ENCODE measurements at regions not wholly inside any gene's neighbourhood (a gene's known extent, or its start where the extent isn't known, plus 50 kb on each side); places are given as distances from the start of the nearest gene placed in this dataset.
"Not testable (repeated sequence)": the region's sequence is repeated elsewhere in the genome, so short reads cannot be mapped to it uniquely, and the experiment has no call there.

DNA sequence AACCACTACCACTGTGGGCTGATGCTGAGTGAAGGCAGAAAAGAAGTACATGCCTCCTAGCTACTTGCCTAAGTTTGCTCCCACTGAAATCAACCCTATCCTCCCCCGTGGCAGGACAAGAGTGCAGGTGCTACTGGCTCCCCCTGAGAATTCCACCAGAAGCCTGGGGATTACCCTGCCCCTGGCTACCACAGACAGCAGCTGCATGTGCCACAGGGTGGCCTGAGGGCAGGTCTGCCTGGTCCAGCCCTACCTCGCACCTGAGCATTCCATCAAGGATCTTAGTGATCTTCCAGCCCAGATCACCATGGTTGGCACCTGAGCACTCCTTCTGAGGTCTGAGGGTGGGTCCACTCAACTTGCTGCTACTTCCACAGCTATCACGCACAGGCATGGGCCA is 176.4 kb upstream of the SMIM30 start:
- no peak overlapping the region for H3K4me2 ChIP-seq
- TF ChIP-seq Cebpa-rat (IDR thresholded peaks at IDR 0.05): no peak
- H3K27ac ChIP-seq: no peak overlapping the region
- H3K36me3 ChIP-seq: no peaks in the 10 kb centered on the region
- no peak overlapping the region for H3K9ac ChIP-seq
- no peak overlapping the region for H3K4me3 ChIP-seq
- no peaks in the 10 kb centered on the region for H3K4me1 ChIP-seq
- H3K27me3 ChIP-seq: no peaks in the 10 kb centered on the region
- no peaks in the 10 kb centered on the region for H3K9me3 ChIP-seq (replicated peaks in 1 of 11)
- H4K20me1 ChIP-seq: no peaks in the 10 kb centered on the region

DNA sequence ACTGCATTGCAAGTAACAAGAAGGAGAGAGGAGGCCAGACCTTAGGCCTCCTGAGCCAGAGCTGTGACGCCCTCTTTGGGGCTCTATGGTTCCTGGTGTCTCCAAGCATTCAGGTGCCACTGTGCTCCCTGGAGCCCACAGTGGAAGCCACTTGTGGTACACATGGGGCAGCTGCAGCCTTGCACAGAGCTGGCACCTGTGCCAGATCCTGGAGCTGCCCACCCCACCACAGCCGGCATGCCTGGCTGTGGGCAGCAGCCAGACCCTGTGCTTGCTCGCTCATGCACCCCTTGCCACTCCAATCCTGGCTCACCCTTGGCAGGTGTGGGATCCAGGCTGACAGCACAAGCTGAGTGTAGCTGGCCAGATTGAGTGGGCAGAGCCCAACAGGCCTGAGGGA is 173.8 kb upstream of the SMIM30 start:
- no peak overlapping the region for H3K4me2 ChIP-seq
- no peaks in the 10 kb centered on the region for H3K9me3 ChIP-seq (replicated peaks in 1 of 11)
- H3K4me3 ChIP-seq: no peak overlapping the region
- H3K9ac ChIP-seq: no peak overlapping the region
- H3K4me1 ChIP-seq: no peaks in the 10 kb centered on the region
- H3K27ac ChIP-seq: no peak overlapping the region
- H3K36me3 ChIP-seq: no peaks in the 10 kb centered on the region
- H4K20me1 ChIP-seq: no peaks in the 10 kb centered on the region
- TF ChIP-seq Cebpa-rat (IDR thresholded peaks at IDR 0.05): no peak
- H3K27me3 ChIP-seq: no peaks in the 10 kb centered on the region

DNA sequence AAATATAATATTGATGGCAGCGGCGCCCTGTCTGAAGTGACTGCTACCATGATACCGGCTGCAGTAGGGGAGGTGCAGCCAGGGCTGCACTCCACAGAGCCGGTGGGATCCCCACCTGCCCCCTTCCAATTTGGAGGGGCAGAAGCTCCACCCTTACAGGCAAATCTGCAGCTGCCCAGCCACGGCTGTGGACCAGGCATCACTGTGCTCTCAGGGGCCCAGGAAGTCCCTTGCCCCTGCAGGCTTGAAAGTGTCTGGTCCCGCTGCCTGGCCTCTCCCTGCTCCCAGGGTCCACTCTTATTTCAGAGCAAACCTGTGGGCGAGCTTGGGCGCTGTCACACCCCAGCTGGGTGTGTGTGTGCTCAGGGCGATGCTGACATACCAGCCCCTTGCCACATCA is 172.7 kb upstream of the SMIM30 start:
- no peak overlapping the region for H3K9ac ChIP-seq
- no peaks in the 10 kb centered on the region for H3K36me3 ChIP-seq
- H3K27me3 ChIP-seq: no peaks in the 10 kb centered on the region
- no peak overlapping the region for H3K27ac ChIP-seq
- no peaks in the 10 kb centered on the region for H3K4me1 ChIP-seq
- TF ChIP-seq Cebpa-rat (IDR thresholded peaks at IDR 0.05): no peak
- no peaks in the 10 kb centered on the region for H4K20me1 ChIP-seq
- H3K4me3 ChIP-seq: no peak overlapping the region
- H3K4me2 ChIP-seq: no peak overlapping the region
- H3K9me3 ChIP-seq (replicated peaks in 1 of 11): no peaks in the 10 kb centered on the region

DNA sequence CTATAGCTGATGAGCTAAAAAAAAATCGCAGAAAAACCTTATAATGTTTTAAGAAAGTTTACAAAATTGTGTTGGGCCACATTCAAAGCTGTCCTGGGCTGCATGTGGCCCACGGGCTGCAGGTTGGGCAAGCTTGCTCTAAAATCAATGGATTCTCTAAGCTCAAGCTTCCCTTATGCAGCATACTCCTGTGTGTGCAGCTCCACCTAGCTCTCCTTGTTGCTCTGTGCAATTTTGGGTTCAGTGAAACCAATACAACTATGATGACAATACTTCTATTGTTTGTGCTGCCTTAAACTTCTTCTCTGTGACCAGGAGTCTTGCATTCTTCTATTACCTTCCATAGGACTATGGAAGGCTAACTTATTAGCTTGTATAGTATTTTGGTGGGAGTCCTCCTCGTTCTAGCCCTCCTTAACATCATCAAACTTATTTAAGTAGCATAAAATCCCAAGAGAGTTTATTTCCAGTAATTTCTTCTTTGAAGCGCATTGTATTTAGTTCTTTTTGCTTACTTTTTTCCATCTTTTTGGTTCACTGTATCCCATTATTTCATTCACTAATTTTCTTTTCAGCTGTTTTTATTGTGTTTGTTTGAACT is 170.9 kb upstream of the SMIM30 start:
- Histone ChIP-seq H3K27ac (no peak overlapping the region), H3K27me3 (no peaks in the 10 kb centered on the region), H3K36me3 (no peaks in the 10 kb centered on the region), H3K4me3 (no peak overlapping the region), H3K9me3 (replicated peaks in 1 of 11) (no peaks in the 10 kb centered on the region), H3K4me1 (no peaks in the 10 kb centered on the region), H3K9ac (no peak overlapping the region), H3K4me2 (no peak overlapping the region), H4K20me1 (no peaks in the 10 kb centered on the region)
- TF ChIP-seq Cebpa-rat (IDR thresholded peaks at IDR 0.05): no peak

DNA sequence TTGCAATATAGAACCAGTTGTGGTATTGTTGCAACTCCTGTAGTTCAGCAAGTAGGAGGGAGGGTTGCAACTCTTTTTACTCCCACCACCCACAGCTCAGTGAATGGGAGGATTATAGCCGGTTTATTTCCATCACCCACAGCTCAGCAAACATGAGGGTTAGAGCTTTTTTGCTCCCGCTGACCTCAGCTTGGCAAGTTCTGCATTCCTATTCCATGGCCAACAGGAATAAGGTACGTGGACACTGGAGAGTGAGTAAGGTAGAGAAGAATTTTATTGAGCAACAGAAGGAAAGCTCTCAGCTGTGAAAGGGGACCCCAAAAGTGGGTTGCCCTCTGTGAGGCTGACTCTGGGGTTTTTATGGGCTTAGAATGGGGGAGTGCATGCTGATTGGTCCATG is 167.1 kb upstream of the SMIM30 start:
- Histone ChIP-seq H3K9me3 (replicated peaks in 1 of 11) (no peaks in the 10 kb centered on the region), H4K20me1 (no peaks in the 10 kb centered on the region), H3K36me3 (no peaks in the 10 kb centered on the region), H3K27me3 (no peaks in the 10 kb centered on the region), H3K4me2 (no peak overlapping the region), H3K27ac (no peak overlapping the region), H3K4me1 (no peaks in the 10 kb centered on the region), H3K9ac (no peak overlapping the region), H3K4me3 (no peak overlapping the region)
- no peak for TF ChIP-seq Cebpa-rat (IDR thresholded peaks at IDR 0.05)

DNA sequence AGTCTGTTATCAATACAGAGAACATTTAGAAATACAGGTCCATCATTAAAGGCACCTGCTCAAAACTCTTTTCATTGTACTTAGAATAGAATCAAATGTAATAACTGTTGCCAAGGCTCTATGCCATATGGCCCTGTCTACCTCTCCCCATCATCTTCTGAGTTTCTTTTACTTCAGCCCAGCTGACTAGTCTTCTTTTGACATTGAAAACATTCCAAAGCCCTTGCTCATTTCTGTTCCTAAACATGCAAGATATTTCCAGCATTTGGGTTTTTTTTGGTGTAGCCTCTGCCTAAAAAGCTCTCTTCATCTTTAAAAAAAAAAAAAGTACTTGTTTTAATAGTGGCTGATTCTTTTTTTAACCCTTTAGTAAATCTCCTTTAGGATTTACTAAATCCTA is 165.5 kb upstream of the SMIM30 start:
- no peaks in the 10 kb centered on the region for H3K27me3 ChIP-seq
- no peaks in the 10 kb centered on the region for H4K20me1 ChIP-seq
- H3K4me2 ChIP-seq: no peak overlapping the region
- H3K4me1 ChIP-seq: no peaks in the 10 kb centered on the region
- H3K9ac ChIP-seq: no peak overlapping the region
- no peaks in the 10 kb centered on the region for H3K9me3 ChIP-seq (replicated peaks in 1 of 11)
- no peaks in the 10 kb centered on the region for H3K36me3 ChIP-seq
- H3K27ac ChIP-seq: no peak overlapping the region
- TF ChIP-seq Cebpa-rat (IDR thresholded peaks at IDR 0.05): no peak
- no peak overlapping the region for H3K4me3 ChIP-seq

DNA sequence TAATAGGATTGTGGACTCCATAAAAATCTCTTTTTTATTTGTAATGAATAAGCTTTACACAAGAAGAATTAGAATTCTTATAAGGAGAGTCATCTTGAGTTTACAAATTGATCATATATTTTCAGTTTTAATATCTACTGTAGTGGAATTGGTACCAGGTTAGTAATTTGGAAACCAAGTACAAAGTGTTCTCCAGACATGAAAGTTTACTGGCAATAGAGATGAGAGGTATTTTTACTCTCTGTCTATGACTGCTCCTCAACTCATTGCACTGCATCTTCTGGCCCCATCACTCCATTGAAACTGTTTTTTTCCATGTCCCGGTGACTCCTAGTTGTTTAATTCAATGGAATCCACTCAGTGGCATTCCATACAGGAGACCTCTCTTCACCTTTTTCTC is 164.5 kb upstream of the SMIM30 start:
- no peaks in the 10 kb centered on the region for H3K4me1 ChIP-seq
- no peaks in the 10 kb centered on the region for H3K9me3 ChIP-seq (replicated peaks in 1 of 11)
- no peaks in the 10 kb centered on the region for H3K36me3 ChIP-seq
- H4K20me1 ChIP-seq: no peaks in the 10 kb centered on the region
- H3K4me2 ChIP-seq: no peak overlapping the region
- H3K9ac ChIP-seq: no peak overlapping the region
- no peak overlapping the region for H3K4me3 ChIP-seq
- no peaks in the 10 kb centered on the region for H3K27me3 ChIP-seq
- TF ChIP-seq Cebpa-rat (IDR thresholded peaks at IDR 0.05): no peak
- H3K27ac ChIP-seq: no peak overlapping the region

DNA sequence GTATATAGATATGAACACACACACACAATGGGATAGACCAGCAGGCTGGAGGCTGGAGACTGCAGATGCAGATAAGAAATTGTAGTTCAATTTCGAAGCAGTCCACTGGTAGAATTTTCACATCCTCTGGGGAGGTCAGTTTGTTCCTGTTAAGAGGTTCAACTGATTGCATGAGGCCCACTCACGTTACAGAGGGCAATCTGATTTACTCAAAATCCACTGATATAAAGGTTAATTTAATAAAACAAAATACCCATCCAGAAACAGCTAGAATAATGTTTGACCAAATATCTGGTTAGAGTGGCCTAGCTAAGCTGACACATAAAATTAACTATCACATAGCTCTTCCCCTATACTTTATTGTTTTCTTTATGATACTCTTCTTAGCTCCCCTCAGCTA is 162.9 kb upstream of the SMIM30 start:
- Histone ChIP-seq H3K4me3 (no peak overlapping the region), H3K27ac (no peak overlapping the region), H3K36me3 (no peaks in the 10 kb centered on the region), H3K9me3 (replicated peaks in 1 of 11) (peaks cover 0 to 7% (median 0%) of the 10 kb centered on the region in 11 experiments; a peak in 2 of 22 replicates), H3K9ac (no peak overlapping the region), H3K4me1 (no peaks in the 10 kb centered on the region), H4K20me1 (no peaks in the 10 kb centered on the region), H3K27me3 (no peaks in the 10 kb centered on the region), H3K4me2 (no peak overlapping the region)
- no peak for TF ChIP-seq Cebpa-rat (IDR thresholded peaks at IDR 0.05)

DNA sequence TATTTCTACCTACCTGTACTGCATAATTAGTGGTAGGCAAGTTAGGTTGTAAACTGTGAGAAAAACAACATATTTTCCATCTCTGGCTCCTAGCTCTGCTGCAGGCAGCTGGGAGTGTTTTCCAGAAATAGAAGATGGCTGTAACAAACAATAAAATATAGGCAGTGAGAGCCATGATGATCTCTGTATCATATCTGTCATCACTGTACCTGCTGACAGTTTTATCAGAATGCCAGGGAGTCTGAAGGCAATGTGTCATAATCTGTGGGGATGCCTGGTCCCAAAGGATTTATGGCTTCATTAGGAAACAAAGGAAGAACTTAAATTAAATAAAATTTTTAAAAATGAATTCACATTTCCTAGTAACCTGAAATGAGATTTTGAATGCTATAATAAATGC is 160.9 kb upstream of the SMIM30 start:
- Histone ChIP-seq H3K36me3 (no peaks in the 10 kb centered on the region), H3K27me3 (no peaks in the 10 kb centered on the region), H3K27ac (no peak overlapping the region), H3K4me3 (no peak overlapping the region), H3K4me2 (no peak overlapping the region), H3K4me1 (no peaks in the 10 kb centered on the region), H4K20me1 (no peaks in the 10 kb centered on the region), H3K9ac (no peak overlapping the region), H3K9me3 (replicated peaks in 1 of 11) (peaks cover 0 to 12% (median 7%) of the 10 kb centered on the region in 11 experiments; a peak in 9 of 22 replicates)
- TF ChIP-seq Cebpa-rat (IDR thresholded peaks at IDR 0.05): no peak

DNA sequence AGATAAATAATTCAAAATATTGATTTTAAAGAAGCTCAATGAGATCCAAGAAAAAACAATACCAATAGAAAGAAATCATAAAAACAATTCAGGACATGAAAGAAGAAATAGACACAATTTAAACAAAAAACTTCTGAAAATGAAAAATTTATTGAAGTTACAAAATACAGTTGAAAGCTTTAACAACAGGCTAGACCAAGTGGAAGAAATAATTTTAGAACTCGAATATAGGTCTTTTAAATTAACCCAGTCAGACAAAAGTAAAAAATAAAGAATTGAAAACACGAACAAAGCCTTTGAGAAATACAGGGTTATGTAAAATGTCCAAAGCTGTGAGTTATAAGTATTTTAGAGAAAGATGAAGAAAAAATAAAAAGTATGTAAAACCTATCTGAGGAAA is 152.4 kb upstream of the SMIM30 start:
- Histone ChIP-seq H3K4me2 (no peak overlapping the region), H3K9me3 (replicated peaks in 1 of 11) (peaks cover 14 to 35% (median 21%) of the 10 kb centered on the region in 11 experiments; a peak in 20 of 22 replicates), H3K36me3 (no peaks in the 10 kb centered on the region), H3K27me3 (no peaks in the 10 kb centered on the region), H3K27ac (no peak overlapping the region), H4K20me1 (no peaks in the 10 kb centered on the region), H3K9ac (no peak overlapping the region), H3K4me3 (no peak overlapping the region), H3K4me1 (no peaks in the 10 kb centered on the region)
- TF ChIP-seq Cebpa-rat (IDR thresholded peaks at IDR 0.05): no peak

DNA sequence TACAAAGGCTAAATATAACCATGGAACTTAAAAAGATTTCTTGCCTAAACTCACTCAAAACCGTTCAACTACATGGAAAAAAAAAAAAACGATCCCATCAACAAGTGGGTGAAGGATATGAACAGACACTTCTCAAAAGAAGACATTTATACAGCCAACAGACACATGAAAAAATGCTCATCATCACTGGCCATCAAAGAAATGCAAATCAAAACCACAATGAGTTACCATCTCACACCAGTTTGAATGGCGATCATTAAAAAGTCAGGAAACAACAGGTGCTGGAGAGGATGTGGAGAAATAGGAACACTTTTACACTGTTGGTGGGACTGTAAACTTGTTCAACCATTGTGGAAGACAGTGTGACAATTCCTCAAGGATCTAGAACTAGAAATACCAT is 151.2 kb upstream of the SMIM30 start:
- H3K9me3 ChIP-seq (replicated peaks in 1 of 11): peaks cover 11 to 29% (median 18%) of the 10 kb centered on the region in 11 experiments; a peak in 19 of 22 replicates
- not testable (repeated sequence) for H3K36me3 ChIP-seq, H4K20me1 ChIP-seq, H3K9ac ChIP-seq, H3K4me1 ChIP-seq, H3K4me3 ChIP-seq, H3K27me3 ChIP-seq, H3K4me2 ChIP-seq, H3K27ac ChIP-seq
